ENCODE measurements at regions not wholly inside any gene's neighbourhood (a gene's known extent, or its start where the extent isn't known, plus 50 kb on each side); places are given as distances from the start of the nearest gene placed in this dataset.

DNA sequence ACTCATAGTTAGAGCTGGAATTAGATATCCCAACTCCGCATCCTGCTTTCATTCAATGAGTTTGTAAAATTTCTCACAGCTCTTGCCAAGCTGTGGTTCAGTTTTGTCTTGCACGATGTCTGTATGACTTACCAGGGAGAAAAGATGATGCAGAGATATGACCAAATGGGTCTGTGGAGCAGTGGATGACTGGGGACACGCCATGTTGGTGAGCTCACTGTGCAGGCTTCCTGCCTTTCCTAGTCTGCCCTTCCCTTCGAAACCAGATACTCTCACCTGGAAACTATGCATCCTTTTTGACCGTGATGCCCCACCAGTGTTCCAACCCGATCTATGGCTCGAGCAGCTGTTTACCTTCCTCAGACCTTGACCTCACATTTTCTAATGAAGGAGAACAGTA is 262.7 kb upstream of the BMP2 start (continued):
- TF ChIP-seq, protein P1, sequence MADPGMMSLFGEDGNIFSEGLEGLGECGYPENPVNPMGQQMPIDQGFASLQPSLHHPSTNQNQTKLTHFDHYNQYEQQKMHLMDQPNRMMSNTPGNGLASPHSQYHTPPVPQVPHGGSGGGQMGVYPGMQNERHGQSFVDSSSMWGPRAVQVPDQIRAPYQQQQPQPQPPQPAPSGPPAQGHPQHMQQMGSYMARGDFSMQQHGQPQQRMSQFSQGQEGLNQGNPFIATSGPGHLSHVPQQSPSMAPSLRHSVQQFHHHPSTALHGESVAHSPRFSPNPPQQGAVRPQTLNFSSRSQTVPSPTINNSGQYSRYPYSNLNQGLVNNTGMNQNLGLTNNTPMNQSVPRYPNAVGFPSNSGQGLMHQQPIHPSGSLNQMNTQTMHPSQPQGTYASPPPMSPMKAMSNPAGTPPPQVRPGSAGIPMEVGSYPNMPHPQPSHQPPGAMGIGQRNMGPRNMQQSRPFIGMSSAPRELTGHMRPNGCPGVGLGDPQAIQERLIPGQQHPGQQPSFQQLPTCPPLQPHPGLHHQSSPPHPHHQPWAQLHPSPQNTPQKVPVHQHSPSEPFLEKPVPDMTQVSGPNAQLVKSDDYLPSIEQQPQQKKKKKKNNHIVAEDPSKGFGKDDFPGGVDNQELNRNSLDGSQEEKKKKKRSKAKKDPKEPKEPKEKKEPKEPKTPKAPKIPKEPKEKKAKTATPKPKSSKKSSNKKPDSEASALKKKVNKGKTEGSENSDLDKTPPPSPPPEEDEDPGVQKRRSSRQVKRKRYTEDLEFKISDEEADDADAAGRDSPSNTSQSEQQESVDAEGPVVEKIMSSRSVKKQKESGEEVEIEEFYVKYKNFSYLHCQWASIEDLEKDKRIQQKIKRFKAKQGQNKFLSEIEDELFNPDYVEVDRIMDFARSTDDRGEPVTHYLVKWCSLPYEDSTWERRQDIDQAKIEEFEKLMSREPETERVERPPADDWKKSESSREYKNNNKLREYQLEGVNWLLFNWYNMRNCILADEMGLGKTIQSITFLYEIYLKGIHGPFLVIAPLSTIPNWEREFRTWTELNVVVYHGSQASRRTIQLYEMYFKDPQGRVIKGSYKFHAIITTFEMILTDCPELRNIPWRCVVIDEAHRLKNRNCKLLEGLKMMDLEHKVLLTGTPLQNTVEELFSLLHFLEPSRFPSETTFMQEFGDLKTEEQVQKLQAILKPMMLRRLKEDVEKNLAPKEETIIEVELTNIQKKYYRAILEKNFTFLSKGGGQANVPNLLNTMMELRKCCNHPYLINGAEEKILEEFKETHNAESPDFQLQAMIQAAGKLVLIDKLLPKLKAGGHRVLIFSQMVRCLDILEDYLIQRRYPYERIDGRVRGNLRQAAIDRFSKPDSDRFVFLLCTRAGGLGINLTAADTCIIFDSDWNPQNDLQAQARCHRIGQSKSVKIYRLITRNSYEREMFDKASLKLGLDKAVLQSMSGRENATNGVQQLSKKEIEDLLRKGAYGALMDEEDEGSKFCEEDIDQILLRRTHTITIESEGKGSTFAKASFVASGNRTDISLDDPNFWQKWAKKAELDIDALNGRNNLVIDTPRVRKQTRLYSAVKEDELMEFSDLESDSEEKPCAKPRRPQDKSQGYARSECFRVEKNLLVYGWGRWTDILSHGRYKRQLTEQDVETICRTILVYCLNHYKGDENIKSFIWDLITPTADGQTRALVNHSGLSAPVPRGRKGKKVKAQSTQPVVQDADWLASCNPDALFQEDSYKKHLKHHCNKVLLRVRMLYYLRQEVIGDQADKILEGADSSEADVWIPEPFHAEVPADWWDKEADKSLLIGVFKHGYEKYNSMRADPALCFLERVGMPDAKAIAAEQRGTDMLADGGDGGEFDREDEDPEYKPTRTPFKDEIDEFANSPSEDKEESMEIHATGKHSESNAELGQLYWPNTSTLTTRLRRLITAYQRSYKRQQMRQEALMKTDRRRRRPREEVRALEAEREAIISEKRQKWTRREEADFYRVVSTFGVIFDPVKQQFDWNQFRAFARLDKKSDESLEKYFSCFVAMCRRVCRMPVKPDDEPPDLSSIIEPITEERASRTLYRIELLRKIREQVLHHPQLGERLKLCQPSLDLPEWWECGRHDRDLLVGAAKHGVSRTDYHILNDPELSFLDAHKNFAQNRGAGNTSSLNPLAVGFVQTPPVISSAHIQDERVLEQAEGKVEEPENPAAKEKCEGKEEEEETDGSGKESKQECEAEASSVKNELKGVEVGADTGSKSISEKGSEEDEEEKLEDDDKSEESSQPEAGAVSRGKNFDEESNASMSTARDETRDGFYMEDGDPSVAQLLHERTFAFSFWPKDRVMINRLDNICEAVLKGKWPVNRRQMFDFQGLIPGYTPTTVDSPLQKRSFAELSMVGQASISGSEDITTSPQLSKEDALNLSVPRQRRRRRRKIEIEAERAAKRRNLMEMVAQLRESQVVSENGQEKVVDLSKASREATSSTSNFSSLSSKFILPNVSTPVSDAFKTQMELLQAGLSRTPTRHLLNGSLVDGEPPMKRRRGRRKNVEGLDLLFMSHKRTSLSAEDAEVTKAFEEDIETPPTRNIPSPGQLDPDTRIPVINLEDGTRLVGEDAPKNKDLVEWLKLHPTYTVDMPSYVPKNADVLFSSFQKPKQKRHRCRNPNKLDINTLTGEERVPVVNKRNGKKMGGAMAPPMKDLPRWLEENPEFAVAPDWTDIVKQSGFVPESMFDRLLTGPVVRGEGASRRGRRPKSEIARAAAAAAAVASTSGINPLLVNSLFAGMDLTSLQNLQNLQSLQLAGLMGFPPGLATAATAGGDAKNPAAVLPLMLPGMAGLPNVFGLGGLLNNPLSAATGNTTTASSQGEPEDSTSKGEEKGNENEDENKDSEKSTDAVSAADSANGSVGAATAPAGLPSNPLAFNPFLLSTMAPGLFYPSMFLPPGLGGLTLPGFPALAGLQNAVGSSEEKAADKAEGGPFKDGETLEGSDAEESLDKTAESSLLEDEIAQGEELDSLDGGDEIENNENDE (IDR thresholded peaks at IDR 0.05; ENCODE audit: insufficient replicate concordance, low read length): no peak
- TF ChIP-seq, protein P2, sequence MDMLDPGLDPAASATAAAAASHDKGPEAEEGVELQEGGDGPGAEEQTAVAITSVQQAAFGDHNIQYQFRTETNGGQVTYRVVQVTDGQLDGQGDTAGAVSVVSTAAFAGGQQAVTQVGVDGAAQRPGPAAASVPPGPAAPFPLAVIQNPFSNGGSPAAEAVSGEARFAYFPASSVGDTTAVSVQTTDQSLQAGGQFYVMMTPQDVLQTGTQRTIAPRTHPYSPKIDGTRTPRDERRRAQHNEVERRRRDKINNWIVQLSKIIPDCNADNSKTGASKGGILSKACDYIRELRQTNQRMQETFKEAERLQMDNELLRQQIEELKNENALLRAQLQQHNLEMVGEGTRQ (IDR thresholded peaks at IDR 0.05; ENCODE audit: low read length): no peak
- TF ChIP-seq POLR2A (IDR thresholded peaks at IDR 0.05; ENCODE audit: control extremely low read depth in 1 of 2, low read depth in 2 of 2, low read length in 2 of 2) (no peak), RAD21 (IDR thresholded peaks at IDR 0.05 in 1 of 2, conservative IDR thresholded peaks at IDR 0.05 in 1 of 2; ENCODE audit: low read depth in 2 of 2, low read length in 2 of 2) (no peak), FOSL1 (IDR thresholded peaks at IDR 0.05; ENCODE audit: insufficient read depth, low read depth, low read length) (no peak)
- TF ChIP-seq, protein P3, sequence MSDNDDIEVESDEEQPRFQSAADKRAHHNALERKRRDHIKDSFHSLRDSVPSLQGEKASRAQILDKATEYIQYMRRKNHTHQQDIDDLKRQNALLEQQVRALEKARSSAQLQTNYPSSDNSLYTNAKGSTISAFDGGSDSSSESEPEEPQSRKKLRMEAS (IDR thresholded peaks at IDR 0.05): no peak
